Coronary artery (tissue), 2 donors: ENCODE measurements at regions not wholly inside any gene's neighbourhood (a gene's known extent, or its start where the extent isn't known, plus 50 kb on each side); places are given as distances from the start of the nearest gene placed in this dataset.

Experiments used
- DNase-seq: peaks from one replicate; pipeline ENCODE4 v3.0.0-alpha.2; 2017; ENCODE audit warnings: low spot score
- H3K27ac ChIP-seq, 2 donors: fragments of 200-600 bp; sonication (generic); one replicate each; pipeline ENCODE4 v1.5.1; 2016 to 2019
- H3K4me3 ChIP-seq: fragments of 200-600 bp; sonication (generic); 2 replicates; pipeline ENCODE4 v1.5.1; 2016; ENCODE audit warnings: mild to moderate bottlenecking, moderate library complexity
- TF ChIP-seq, protein P1 (sequence below): fragments of 200-600 bp; sonication (generic); IDR thresholded peaks from one replicate; pipeline ENCODE4 v1.5.1; 2019; ENCODE audit warnings: antibody characterized with exemption

DNA sequence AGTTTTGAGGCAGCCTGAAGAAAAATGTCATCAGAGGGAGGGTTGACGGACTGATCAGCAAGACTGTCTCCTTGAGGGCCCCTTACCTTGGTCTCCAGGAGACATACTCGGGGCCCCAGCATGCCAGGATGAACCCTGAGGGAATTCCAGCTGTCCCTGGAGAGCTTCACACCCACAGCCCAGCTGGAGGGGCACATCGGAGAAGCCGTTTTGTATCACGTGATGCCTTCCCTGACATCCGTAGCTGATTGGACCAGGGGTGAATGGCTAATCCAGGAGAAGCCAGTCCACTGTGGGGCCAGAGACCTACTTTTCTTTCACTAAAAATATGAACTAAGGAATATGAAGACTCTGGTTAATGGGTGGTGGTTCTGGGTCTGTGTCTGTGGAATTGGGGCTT lies 86.0 kb upstream of the TP53I11 start:
- H3K27ac ChIP-seq, result no peak overlapping the region
- no peak for DNase-seq
- TF ChIP-seq, protein P1, sequence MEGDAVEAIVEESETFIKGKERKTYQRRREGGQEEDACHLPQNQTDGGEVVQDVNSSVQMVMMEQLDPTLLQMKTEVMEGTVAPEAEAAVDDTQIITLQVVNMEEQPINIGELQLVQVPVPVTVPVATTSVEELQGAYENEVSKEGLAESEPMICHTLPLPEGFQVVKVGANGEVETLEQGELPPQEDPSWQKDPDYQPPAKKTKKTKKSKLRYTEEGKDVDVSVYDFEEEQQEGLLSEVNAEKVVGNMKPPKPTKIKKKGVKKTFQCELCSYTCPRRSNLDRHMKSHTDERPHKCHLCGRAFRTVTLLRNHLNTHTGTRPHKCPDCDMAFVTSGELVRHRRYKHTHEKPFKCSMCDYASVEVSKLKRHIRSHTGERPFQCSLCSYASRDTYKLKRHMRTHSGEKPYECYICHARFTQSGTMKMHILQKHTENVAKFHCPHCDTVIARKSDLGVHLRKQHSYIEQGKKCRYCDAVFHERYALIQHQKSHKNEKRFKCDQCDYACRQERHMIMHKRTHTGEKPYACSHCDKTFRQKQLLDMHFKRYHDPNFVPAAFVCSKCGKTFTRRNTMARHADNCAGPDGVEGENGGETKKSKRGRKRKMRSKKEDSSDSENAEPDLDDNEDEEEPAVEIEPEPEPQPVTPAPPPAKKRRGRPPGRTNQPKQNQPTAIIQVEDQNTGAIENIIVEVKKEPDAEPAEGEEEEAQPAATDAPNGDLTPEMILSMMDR, result no peak
- no peak overlapping the region for H3K4me3 ChIP-seq

GRCh38 chr11:45037434-45038005 lies 86.8 kb upstream of the TP53I11 start:
- Histone ChIP-seq H3K27ac (no peak overlapping the region), H3K4me3 (no peak overlapping the region)
- DNase-seq, result no peak
- TF ChIP-seq, protein P1, result no peak

GRCh38 chr11:45038923-45039322 lies 88.2 kb upstream of the TP53I11 start:
- Histone ChIP-seq H3K4me3 (no peak overlapping the region), H3K27ac (no peak overlapping the region)
- DNase-seq, result no peak
- TF ChIP-seq, protein P1, result no peak

DNA sequence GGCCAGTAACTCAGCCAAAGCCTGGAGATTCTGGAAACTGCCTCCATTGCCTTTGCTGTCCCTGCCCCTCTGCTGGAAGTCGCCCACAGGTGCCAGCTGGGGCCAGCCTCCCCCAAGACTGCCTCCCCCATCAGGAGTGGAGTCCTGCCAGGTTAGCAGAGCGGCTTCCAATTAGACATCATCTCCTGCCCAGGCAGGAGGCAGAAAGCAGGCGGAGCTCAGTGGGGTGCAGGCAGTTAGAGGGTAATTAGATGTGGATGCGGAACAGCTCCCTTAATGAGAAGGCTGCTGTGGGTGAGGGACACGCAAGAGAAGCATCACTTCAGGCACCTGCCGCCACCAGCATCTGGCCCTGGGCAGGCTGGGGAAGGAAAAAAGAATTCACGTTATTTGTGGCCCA lies 90.9 kb upstream of the TP53I11 start:
- no peak for DNase-seq
- TF ChIP-seq, protein P1, result no peak
- Histone ChIP-seq H3K4me3 (no peak overlapping the region), H3K27ac (no peak overlapping the region)

DNA sequence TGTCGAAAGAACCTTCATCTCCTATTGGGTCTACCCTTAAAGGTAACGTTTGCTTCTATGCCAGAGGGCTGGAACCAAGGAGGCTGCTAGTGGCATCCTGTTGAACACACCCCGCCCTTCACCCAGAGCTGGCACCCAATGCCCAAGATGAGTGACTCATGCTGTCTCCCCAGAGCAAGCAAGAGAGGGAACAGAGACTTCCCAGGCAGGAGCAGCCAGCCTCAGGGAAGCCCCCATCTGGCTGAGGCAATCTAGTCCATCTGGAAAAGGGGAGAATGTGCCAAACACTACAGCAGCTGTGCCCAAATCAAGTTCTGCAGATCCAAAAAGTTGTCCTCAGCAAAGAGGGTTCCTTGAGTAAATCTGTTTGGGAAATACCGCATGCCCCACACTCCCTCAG lies 91.9 kb upstream of the TP53I11 start:
- TF ChIP-seq, protein P1, result no peak
- Histone ChIP-seq H3K4me3 (no peak overlapping the region), H3K27ac (peak overlapping the region in 1 of 2 donors; percentile 2)
- no peak for DNase-seq

- H3K4me3 ChIP-seq, result no peak overlapping the region
- no peak for DNase-seq
- H3K27ac ChIP-seq, result no peak overlapping the region
- TF ChIP-seq, protein P1, result no peak
These were observed 93.2 kb upstream of the TP53I11 start for GRCh38 chr11:45043755-45044475.
